ENCODE measurements at regions not wholly inside any gene's neighbourhood (a gene's known extent, or its start where the extent isn't known, plus 50 kb on each side); places are given as distances from the start of the nearest gene placed in this dataset.

DNA sequence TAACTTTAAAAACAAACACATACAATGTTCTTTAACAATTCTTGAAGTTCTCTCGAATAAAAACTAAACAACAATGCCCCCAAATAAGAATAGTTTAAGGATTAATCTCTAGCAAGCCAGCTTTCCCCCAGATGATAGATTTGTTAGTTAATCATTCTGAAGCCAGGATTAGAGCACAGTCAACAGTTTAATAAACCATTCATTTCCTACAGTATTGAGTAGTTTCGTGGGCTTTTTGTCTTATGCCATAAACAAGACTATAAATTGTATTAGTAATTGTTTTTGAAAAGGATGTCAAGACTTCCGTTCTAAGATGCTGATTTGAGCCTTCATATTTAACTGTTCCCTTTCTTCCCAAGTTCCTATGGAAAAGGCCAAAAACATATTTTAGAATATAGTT lies 136.6 kb downstream of the PIK3R1 start:
- TF ChIP-seq, protein P1, sequence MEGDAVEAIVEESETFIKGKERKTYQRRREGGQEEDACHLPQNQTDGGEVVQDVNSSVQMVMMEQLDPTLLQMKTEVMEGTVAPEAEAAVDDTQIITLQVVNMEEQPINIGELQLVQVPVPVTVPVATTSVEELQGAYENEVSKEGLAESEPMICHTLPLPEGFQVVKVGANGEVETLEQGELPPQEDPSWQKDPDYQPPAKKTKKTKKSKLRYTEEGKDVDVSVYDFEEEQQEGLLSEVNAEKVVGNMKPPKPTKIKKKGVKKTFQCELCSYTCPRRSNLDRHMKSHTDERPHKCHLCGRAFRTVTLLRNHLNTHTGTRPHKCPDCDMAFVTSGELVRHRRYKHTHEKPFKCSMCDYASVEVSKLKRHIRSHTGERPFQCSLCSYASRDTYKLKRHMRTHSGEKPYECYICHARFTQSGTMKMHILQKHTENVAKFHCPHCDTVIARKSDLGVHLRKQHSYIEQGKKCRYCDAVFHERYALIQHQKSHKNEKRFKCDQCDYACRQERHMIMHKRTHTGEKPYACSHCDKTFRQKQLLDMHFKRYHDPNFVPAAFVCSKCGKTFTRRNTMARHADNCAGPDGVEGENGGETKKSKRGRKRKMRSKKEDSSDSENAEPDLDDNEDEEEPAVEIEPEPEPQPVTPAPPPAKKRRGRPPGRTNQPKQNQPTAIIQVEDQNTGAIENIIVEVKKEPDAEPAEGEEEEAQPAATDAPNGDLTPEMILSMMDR (IDR thresholded peaks at IDR 0.05; ENCODE audit: low read depth, low read length) = no peak
- no peak overlapping the region for H3K4me3 ChIP-seq (ENCODE audit: low read depth, low read length)

DNA sequence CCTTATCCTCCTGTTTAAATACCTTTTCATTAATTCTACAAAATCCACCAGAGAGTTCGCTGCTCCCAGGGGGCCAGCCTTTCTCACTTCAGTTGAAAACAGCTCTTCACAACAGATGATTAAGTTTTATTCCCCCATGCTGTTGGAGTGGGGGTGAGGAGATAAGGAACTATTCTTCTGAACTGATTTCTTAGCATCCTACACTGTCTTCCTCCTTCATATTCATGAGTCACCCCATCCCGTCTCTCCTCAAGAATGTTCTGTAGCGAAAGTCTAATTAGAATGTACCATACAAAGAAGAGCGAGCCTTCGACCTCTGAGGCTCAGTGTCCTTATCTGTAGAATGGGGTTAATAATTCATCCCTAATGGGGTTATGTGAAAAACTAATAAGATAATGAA lies 138.0 kb downstream of the PIK3R1 start:
- TF ChIP-seq, protein P1 (IDR thresholded peaks at IDR 0.05; ENCODE audit: low read depth, low read length) = no peak
- no peak overlapping the region for H3K4me3 ChIP-seq (ENCODE audit: low read depth, low read length)

DNA sequence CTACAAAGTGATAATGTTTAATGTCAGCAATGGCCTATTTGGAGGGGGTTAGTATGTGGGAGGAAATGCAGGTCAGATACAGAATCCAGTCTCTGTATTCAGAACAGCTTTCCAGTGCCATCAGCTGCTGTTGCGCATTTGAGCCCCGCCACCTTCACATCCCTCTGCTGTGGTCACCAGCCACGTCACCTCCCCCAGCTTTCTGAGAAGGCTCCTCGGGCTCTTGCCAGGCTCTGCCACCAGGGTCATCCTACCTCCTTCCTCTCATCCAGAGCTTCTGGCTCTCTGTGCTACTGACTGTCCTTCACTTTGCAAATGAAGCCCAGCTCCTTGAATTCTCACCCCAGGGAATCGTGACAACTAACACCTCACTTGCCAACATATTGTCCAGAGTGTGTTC lies 138.8 kb downstream of the PIK3R1 start:
- no peak overlapping the region for H3K4me3 ChIP-seq (ENCODE audit: low read depth, low read length)
- TF ChIP-seq, protein P1 (IDR thresholded peaks at IDR 0.05; ENCODE audit: low read depth, low read length) = no peak

DNA sequence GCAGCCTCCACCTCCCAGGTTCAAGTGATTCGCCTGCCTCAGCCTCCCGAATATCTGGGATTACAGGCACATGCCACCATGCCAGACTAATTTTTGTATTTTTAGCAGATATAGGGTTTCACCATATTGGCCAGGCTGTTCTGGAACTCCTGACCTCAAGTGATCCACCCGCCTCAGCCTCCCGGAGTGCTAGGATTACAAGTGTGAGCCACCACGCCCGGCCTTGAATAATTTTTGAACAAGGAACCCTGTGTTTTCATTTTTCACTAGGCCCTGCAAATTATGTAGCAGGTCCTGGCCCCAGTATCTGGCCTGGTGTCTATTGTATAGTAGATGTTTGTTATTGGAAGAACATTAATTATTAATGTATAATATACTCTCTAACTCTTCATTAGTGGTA lies 140.7 kb downstream of the PIK3R1 start:
- H3K4me3 ChIP-seq (ENCODE audit: low read depth, low read length) = no peak overlapping the region
- TF ChIP-seq, protein P1 (IDR thresholded peaks at IDR 0.05; ENCODE audit: low read depth, low read length) = no peak

DNA sequence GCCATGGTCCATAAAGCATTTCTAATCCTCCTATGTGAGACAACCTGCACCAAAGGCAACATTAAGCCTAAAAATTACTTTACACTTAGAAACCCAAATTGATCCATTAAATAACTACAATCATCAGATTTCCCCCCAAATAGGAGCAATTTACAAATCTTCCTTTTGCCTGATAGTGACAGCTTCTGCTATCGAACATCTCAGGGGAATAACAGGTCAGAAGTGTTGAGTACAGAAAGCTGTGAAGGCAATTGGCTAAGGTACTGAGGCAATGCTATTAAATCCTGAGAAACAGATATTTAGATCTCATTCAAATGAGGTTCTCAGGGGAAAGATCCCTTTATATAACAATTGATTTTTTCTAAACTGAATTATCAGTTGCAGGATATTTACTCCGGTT lies 141.1 kb downstream of the PIK3R1 start:
- H3K4me3 ChIP-seq (ENCODE audit: low read depth, low read length) = no peak overlapping the region
- TF ChIP-seq, protein P1 (IDR thresholded peaks at IDR 0.05; ENCODE audit: low read depth, low read length) = no peak

DNA sequence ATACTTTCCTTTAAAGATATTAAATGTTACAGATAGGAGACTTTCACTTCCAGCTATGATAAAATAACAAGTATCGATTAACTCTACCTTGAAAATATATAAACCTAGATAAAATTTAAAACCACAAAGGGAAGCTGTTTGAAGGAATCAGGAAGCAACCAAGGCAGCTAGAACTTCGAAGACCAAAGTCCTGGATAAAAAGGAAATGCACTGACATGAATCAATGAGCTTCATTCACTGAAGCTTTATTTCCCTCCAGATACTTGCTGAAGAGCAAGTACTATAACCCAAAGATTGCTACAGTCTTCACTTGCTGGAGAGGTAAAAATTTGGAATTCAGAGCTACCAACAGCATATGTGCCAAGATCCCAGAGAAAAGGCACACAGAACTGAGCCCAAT lies 144.1 kb downstream of the PIK3R1 start:
- no peak overlapping the region for H3K4me3 ChIP-seq (ENCODE audit: low read depth, low read length)
- TF ChIP-seq, protein P1 (IDR thresholded peaks at IDR 0.05; ENCODE audit: low read depth, low read length) = no peak

DNA sequence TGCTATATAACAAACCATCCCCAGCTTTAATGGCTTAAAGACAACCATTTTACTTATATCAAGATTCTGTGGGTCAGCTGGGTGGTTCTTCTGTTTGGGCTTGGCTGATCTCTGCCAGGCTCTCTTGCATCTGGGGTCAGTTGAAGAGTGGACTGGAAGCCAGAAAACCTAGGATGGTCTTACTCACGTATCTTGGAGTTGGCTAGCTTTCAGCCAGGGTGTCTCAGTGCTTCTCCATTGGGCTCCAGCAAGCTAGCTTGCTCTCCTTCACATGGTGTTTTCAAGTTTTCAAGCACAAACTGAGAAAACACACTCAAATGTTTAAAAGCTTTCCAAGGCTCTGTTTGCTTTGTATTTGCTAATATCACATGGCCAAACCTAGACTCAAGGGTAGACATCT lies 146.8 kb downstream of the PIK3R1 start:
- H3K4me3 ChIP-seq (ENCODE audit: low read depth, low read length) = no peak overlapping the region
- TF ChIP-seq, protein P1 (IDR thresholded peaks at IDR 0.05; ENCODE audit: low read depth, low read length) = no peak
